ENCODE measurements at regions not wholly inside any gene's neighbourhood (a gene's known extent, or its start where the extent isn't known, plus 50 kb on each side); places are given as distances from the start of the nearest gene placed in this dataset.
"Not testable (repeated sequence)": the region's sequence is repeated elsewhere in the genome, so short reads cannot be mapped to it uniquely, and the experiment has no call there.

- H4K20me1 ChIP-seq (ENCODE audit: insufficient read depth): no peaks in the 10 kb centered on the region
- H3K9me2 ChIP-seq (ENCODE audit: insufficient read depth, low read length): no peaks in the 10 kb centered on the region
- no peak overlapping the region for H2AFZ ChIP-seq (ENCODE audit: low read depth, low read length)
- H3K9ac ChIP-seq (ENCODE audit: low read length): no peak overlapping the region
- TF ChIP-seq TAF1 (IDR thresholded peaks at IDR 0.05; ENCODE audit: low read depth) (no peak), SMC3 (conservative IDR thresholded peaks at IDR 0.05; ENCODE audit: poor library complexity) (no peak), MXI1 (conservative IDR thresholded peaks at IDR 0.05; ENCODE audit: poor library complexity, severe bottlenecking) (no peak), EZH2 (IDR thresholded peaks at IDR 0.05; ENCODE audit: borderline replicate concordance, insufficient read depth, low read length, poor library complexity, severe bottlenecking) (no peak), EP300 (conservative IDR thresholded peaks at IDR 0.05; ENCODE audit: poor library complexity, severe bottlenecking) (no peak), REST (IDR thresholded peaks at IDR 0.05; ENCODE audit: borderline replicate concordance) (no peak), RAD21 (conservative IDR thresholded peaks at IDR 0.05) (no peak)
- H3K79me2 ChIP-seq (replicated peaks; ENCODE audit: insufficient read depth, low read length): no peaks in the 10 kb centered on the region
- H3F3A ChIP-seq (ENCODE audit: insufficient read depth, low read length, poor library complexity, severe bottlenecking): no peaks in the 10 kb centered on the region
- no peak overlapping the region for H3K4me3 ChIP-seq (ENCODE audit: low read length)
- H3K27ac ChIP-seq (ENCODE audit: low read length): no peak overlapping the region
- H3K27me3 ChIP-seq (ENCODE audit: insufficient read depth, low read depth, low read length): no peaks in the 10 kb centered on the region
- H3K36me3 ChIP-seq (ENCODE audit: insufficient read depth, low read length): no peaks in the 10 kb centered on the region
- no peaks in the 10 kb centered on the region for H3K9me3 ChIP-seq (ENCODE audit: low read length)
- no peak overlapping the region for H3K4me2 ChIP-seq (ENCODE audit: low read length)
These were observed 146.9 kb upstream of the KRR1 start for GRCh38 chr12:75658286-75658685.

GRCh38 chr12:75657831-75658230 lies 146.4 kb upstream of the KRR1 start:
- Histone ChIP-seq H3K9me2 (ENCODE audit: insufficient read depth, low read length) (no peaks in the 10 kb centered on the region), H3K9me3 (ENCODE audit: low read length) (no peaks in the 10 kb centered on the region), H3K79me2 (replicated peaks; ENCODE audit: insufficient read depth, low read length) (no peaks in the 10 kb centered on the region), H3K27me3 (ENCODE audit: insufficient read depth, low read depth, low read length) (no peaks in the 10 kb centered on the region), H3F3A (ENCODE audit: insufficient read depth, low read length, poor library complexity, severe bottlenecking) (no peaks in the 10 kb centered on the region), H2AFZ (ENCODE audit: low read depth, low read length) (no peak overlapping the region), H3K4me3 (ENCODE audit: low read length) (no peak overlapping the region), H4K20me1 (ENCODE audit: insufficient read depth) (no peaks in the 10 kb centered on the region), H3K4me2 (ENCODE audit: low read length) (no peak overlapping the region), H3K36me3 (ENCODE audit: insufficient read depth, low read length) (no peaks in the 10 kb centered on the region), H3K9ac (ENCODE audit: low read length) (no peak overlapping the region), H3K27ac (ENCODE audit: low read length) (no peak overlapping the region)
- TF ChIP-seq, protein P1, sequence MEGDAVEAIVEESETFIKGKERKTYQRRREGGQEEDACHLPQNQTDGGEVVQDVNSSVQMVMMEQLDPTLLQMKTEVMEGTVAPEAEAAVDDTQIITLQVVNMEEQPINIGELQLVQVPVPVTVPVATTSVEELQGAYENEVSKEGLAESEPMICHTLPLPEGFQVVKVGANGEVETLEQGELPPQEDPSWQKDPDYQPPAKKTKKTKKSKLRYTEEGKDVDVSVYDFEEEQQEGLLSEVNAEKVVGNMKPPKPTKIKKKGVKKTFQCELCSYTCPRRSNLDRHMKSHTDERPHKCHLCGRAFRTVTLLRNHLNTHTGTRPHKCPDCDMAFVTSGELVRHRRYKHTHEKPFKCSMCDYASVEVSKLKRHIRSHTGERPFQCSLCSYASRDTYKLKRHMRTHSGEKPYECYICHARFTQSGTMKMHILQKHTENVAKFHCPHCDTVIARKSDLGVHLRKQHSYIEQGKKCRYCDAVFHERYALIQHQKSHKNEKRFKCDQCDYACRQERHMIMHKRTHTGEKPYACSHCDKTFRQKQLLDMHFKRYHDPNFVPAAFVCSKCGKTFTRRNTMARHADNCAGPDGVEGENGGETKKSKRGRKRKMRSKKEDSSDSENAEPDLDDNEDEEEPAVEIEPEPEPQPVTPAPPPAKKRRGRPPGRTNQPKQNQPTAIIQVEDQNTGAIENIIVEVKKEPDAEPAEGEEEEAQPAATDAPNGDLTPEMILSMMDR (IDR thresholded peaks at IDR 0.05; ENCODE audit: poor library complexity, severe bottlenecking): no peak
- TF ChIP-seq MXI1 (conservative IDR thresholded peaks at IDR 0.05; ENCODE audit: poor library complexity, severe bottlenecking) (no peak), TAF1 (IDR thresholded peaks at IDR 0.05; ENCODE audit: low read depth) (no peak), RAD21 (conservative IDR thresholded peaks at IDR 0.05) (no peak), REST (IDR thresholded peaks at IDR 0.05; ENCODE audit: borderline replicate concordance) (no peak), EZH2 (IDR thresholded peaks at IDR 0.05; ENCODE audit: borderline replicate concordance, insufficient read depth, low read length, poor library complexity, severe bottlenecking) (no peak), SMC3 (conservative IDR thresholded peaks at IDR 0.05; ENCODE audit: poor library complexity) (no peak), POLR2AphosphoS5 (IDR thresholded peaks at IDR 0.05) (no peak), EP300 (conservative IDR thresholded peaks at IDR 0.05; ENCODE audit: poor library complexity, severe bottlenecking) (no peak)

GRCh38 chr12:75657354-75657753 lies 145.9 kb upstream of the KRR1 start:
- not testable (repeated sequence) for H3K27ac ChIP-seq (ENCODE audit: low read length); H3K27me3 ChIP-seq (ENCODE audit: insufficient read depth, low read depth, low read length); H3K36me3 ChIP-seq (ENCODE audit: insufficient read depth, low read length); H3K79me2 ChIP-seq (replicated peaks; ENCODE audit: insufficient read depth, low read length); H2AFZ ChIP-seq (ENCODE audit: low read depth, low read length); H3K9me3 ChIP-seq (ENCODE audit: low read length); H4K20me1 ChIP-seq (ENCODE audit: insufficient read depth); H3K4me2 ChIP-seq (ENCODE audit: low read length); H3F3A ChIP-seq (ENCODE audit: insufficient read depth, low read length, poor library complexity, severe bottlenecking); H3K9ac ChIP-seq (ENCODE audit: low read length); H3K4me3 ChIP-seq (ENCODE audit: low read length); H3K9me2 ChIP-seq (ENCODE audit: insufficient read depth, low read length)

All from neural cell (in vitro differentiated cells).